HEK293T (cell line): ENCODE measurements at regions not wholly inside any gene's neighbourhood (a gene's known extent, or its start where the extent isn't known, plus 50 kb on each side); places are given as distances from the start of the nearest gene placed in this dataset.

Experiments used
- CTCF ChIA-PET: fragments of 350-600 bp; formaldehyde crosslinking; extraction: SDS; loops from one replicate; lab custom pipeline; 2021; ENCODE audit warnings: antibody characterized with exemption, inconsistent platforms; lab: Yijun Ruan, JAX
- POLR2A ChIA-PET: fragments of 350-600 bp; formaldehyde crosslinking; extraction: SDS; loops from one replicate; lab custom pipeline; 2020; ENCODE audit warnings: antibody characterized with exemption, inconsistent platforms; lab: Yijun Ruan, JAX
- DNase-seq: peaks from one replicate; pipeline ENCODE4 v3.0.0; 2012; ENCODE audit warnings: mixed read lengths; ENCODE audit errors: extremely low spot score
- ARNT ChIP-seq: fragments of 450-650 bp; IDR thresholded peaks from 2 replicates; pipeline ENCODE4 v1.6.1; 2017; ENCODE audit warnings: mild to moderate bottlenecking
- BHLHE40 ChIP-seq: fragments of 450-650 bp; IDR thresholded peaks from 2 replicates; pipeline ENCODE4 v1.6.1; 2016; ENCODE audit warnings: mild to moderate bottlenecking, moderate library complexity, borderline replicate concordance
- CTBP1 ChIP-seq: fragments of 450-650 bp; IDR thresholded peaks from 2 replicates; pipeline ENCODE4 v1.6.1; 2016; ENCODE audit warnings: borderline replicate concordance
- ELF4 ChIP-seq: fragments of 450-650 bp; IDR thresholded peaks from 2 replicates; pipeline ENCODE4 v1.6.1; 2017; ENCODE audit warnings: antibody characterized with exemption
- FOXA1 ChIP-seq: fragments of 450-650 bp; IDR thresholded peaks from 2 replicates; pipeline ENCODE4 v1.6.1; 2016; ENCODE audit warnings: mild to moderate bottlenecking
- FOXK2 ChIP-seq: fragments of 450-650 bp; IDR thresholded peaks from 2 replicates; pipeline ENCODE4 v1.6.1; 2016; ENCODE audit warnings: mild to moderate bottlenecking
- FOXM1 ChIP-seq: fragments of 450-650 bp; IDR thresholded peaks from 2 replicates; pipeline ENCODE4 v1.6.1; 2017; ENCODE audit warnings: mild to moderate bottlenecking, borderline replicate concordance
- HDGF ChIP-seq: fragments of 450-650 bp; IDR thresholded peaks from 2 replicates; pipeline ENCODE4 v1.6.1; 2017; ENCODE audit warnings: antibody characterized with exemption, borderline replicate concordance
- L3MBTL2 ChIP-seq: fragments of 450-650 bp; conservative IDR thresholded peaks from 2 replicates; pipeline ENCODE4 v1.6.1; 2016; ENCODE audit warnings: mild to moderate bottlenecking
- LEF1 ChIP-seq: fragments of 450-650 bp; IDR thresholded peaks from 2 replicates; pipeline ENCODE4 v1.6.1; 2017; ENCODE audit warnings: mild to moderate bottlenecking, borderline replicate concordance
- NFRKB ChIP-seq: fragments of 450-650 bp; IDR thresholded peaks from 2 replicates; pipeline ENCODE4 v1.6.1; 2016; ENCODE audit warnings: mild to moderate bottlenecking, moderate library complexity
- PKNOX1 ChIP-seq: fragments of 450-650 bp; IDR thresholded peaks from 2 replicates; pipeline ENCODE4 v1.6.1; 2016
- SP1 ChIP-seq: fragments of 450-650 bp; IDR thresholded peaks from 2 replicates; pipeline ENCODE4 v1.6.1; 2017
- SUZ12 ChIP-seq: fragments of 450-650 bp; IDR thresholded peaks from 2 replicates; pipeline ENCODE4 v1.6.1; 2016; ENCODE audit warnings: mild to moderate bottlenecking
- TARDBP ChIP-seq: fragments of 450-650 bp; IDR thresholded peaks from 2 replicates; pipeline ENCODE4 v1.6.1; 2016
- ZNF384 ChIP-seq: fragments of 450-650 bp; IDR thresholded peaks from 2 replicates; pipeline ENCODE4 v1.6.1; 2016

DNA sequence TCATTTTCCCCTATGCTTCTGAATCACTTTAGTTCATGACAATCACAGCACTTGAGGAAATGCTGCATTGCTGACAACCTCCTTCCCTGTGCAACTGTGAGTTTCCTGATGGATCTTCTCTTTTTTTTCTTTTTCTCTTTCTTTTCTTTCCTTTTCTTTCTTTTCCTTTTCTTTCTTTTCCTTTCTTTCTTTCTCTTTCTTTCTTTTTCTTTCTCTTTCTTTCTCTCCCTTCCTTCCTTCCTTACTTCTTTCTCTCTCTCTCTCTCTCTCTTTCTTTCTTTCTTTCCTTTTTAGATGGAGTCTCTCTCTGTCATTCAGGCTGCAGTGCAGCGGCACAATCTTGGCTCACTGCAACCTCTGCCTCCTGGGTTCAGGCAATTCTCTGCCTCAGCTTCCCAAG, 247.9 kb upstream of the HTR2A start:
- no peak for TF ChIP-seq HDGF
- no peak for TF ChIP-seq TARDBP
- TF ChIP-seq FOXK2: no peak
- TF ChIP-seq ELF4: no peak
- TF ChIP-seq PKNOX1: no peak
- TF ChIP-seq LEF1: no peak
- TF ChIP-seq CTBP1: no peak
- TF ChIP-seq ZNF384: no peak
- TF ChIP-seq FOXM1: no peak
- no peak for TF ChIP-seq ARNT
- ChIA-PET POLR2A (no interaction called here), CTCF (no interaction called here)
- no peak for DNase-seq

DNA sequence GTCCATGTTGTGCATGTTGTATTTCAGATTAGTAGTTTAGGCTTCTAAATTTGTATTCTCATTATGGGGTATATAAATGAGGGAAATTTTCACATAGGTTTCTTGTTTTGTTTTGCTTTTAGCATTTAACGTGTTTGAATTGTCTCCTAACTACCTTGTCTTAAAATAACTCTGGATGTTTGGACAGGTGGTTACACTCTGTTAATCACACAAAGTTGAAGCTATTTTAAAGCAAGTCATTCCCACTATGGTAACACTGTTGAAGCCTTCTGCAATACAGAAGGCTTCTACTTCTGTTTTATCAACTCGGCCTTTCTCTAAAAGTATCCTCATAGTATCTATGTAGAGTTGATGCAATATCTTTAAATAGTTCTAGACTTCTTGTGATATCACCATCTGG, 245.3 kb upstream of the HTR2A start:
- ChIA-PET POLR2A (no interaction called here), CTCF (no interaction called here)
- no peak for DNase-seq
- no peak for TF ChIP-seq TARDBP
- no peak for TF ChIP-seq ARNT
- no peak for TF ChIP-seq PKNOX1
- no peak for TF ChIP-seq L3MBTL2
- TF ChIP-seq CTBP1: no peak
- no peak for TF ChIP-seq FOXK2
- TF ChIP-seq FOXA1: no peak
- TF ChIP-seq ZNF384: no peak
- TF ChIP-seq SP1: no peak
- TF ChIP-seq HDGF: no peak
- no peak for TF ChIP-seq LEF1

DNA sequence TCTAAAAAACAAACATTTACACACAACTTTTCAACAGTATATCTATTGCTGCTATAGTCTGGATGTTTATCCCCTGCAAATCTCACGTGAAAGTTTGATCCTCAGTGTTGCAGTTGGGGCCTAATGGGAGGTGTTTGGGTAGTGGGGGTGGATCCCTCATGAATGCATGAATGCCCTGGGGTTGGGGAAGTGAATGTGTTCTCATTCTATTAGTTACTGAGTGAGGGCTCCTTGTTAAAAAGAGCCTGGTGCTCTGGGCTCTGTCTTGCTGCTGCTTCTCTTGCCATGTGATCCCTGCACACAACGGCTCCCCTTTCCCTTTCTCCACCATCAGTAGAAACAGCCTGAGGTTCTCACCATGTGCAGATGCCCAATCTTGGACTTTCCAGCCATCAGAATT, 242.7 kb upstream of the HTR2A start:
- CTCF ChIA-PET: no interaction called here
- TF ChIP-seq ARNT: no peak
- no peak for TF ChIP-seq TARDBP
- no peak for TF ChIP-seq PKNOX1
- TF ChIP-seq NFRKB: no peak
- no peak for TF ChIP-seq FOXM1
- no peak for TF ChIP-seq SP1
- no peak for TF ChIP-seq L3MBTL2
- TF ChIP-seq FOXK2: no peak
- TF ChIP-seq BHLHE40: no peak
- TF ChIP-seq ELF4: no peak
- TF ChIP-seq FOXA1: no peak
- DNase-seq: no peak
- POLR2A ChIA-PET: no interaction called here

DNA sequence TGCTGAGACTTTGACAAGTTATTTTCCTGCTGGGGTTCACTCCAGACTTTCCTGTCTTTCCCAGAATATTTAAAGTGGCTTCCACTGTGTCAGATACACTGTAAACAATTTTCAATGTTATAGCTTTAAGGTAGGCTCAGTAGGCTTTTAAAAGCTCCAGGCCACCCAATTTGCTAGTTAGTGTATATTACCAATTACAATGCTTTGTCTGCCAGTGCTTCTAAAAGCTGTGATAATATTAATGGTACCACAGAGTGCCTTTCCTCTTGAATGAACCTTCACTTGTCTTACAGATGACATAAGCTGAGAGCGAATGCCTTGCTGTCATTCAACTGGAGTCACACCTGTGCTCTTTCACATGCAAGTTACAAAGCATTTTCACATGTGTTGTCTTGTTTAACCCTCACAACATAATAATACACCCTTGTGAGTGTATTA, 239.7 kb upstream of the HTR2A start:
- no peak for DNase-seq
- POLR2A ChIA-PET: no interaction called here
- CTCF ChIA-PET: no interaction called here
- TF ChIP-seq FOXA1 (no peak), ARNT (no peak), FOXM1 (no peak), ZNF384 (no peak), ELF4 (no peak), L3MBTL2 (no peak), NFRKB (no peak)

GRCh38 chr13:47135800-47136503, 239.1 kb upstream of the HTR2A start:
- no peak for DNase-seq
- POLR2A ChIA-PET: no interaction called here
- TF ChIP-seq PKNOX1: no peak
- no peak for TF ChIP-seq LEF1
- TF ChIP-seq ZNF384: no peak
- no peak for TF ChIP-seq BHLHE40
- no peak for TF ChIP-seq L3MBTL2
- TF ChIP-seq FOXM1: no peak
- TF ChIP-seq ELF4: no peak
- no peak for TF ChIP-seq CTBP1
- no peak for TF ChIP-seq FOXK2
- TF ChIP-seq SP1: no peak
- TF ChIP-seq TARDBP: no peak
- no peak for TF ChIP-seq NFRKB
- TF ChIP-seq SUZ12: no peak
- no peak for TF ChIP-seq FOXA1
- no peak for TF ChIP-seq HDGF
- no peak for TF ChIP-seq ARNT
- CTCF ChIA-PET: no interaction called here

GRCh38 chr13:47134939-47135489, 238.2 kb upstream of the HTR2A start:
- TF ChIP-seq BHLHE40 (no peak), PKNOX1 (no peak), ZNF384 (no peak), FOXK2 (no peak), NFRKB (no peak), HDGF (no peak), ELF4 (no peak), FOXM1 (no peak)
- DNase-seq: no peak
- CTCF ChIA-PET: no interaction called here
- POLR2A ChIA-PET: no interaction called here
